ENCODE measurements at regions not wholly inside any gene's neighbourhood (a gene's known extent, or its start where the extent isn't known, plus 50 kb on each side); places are given as distances from the start of the nearest gene placed in this dataset.

DNA sequence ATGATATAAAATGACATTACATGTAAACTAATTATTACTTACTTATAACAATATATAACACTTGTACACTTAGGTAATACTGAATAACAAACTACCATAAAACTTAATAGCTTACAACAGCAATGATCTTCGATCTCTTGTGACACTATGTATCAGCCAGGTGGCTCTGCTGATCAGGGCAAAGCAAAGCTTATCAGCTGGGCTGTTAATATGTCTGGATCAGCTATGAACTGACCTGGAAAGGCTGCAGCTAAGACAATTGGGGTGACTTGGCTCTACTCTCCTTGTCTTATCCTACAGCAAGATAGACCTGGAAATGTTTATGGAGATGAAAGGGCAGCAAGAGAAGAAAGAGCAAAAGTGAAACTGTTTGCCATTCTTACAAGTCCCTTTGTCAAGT, 511.3 kb downstream of the TLR4 start:
- no peak for DNase-seq

DNA sequence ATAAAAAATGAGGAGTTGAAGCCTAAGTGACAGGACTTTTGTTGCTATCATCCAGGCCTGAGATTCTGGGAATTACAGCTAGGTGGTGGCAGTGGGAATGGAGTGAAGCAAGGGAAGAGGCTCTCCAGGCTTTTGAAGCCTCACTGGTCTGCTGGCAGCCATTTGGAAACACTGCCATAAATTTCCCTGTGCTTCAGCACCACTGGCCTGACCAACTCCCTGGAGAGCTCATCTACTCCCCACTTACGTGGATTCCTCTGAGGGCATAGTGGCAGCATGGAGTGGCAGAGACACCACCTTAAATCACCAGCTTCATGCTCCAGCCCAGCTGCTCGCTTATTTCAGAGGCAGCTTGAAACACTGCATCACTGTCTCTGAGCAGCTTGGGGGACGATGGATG, 518.2 kb downstream of the TLR4 start:
- DNase-seq = no peak

- no peak for DNase-seq
Observed at GRCh38 chr9:118223111-118223510, 518.9 kb downstream of the TLR4 start.

DNA sequence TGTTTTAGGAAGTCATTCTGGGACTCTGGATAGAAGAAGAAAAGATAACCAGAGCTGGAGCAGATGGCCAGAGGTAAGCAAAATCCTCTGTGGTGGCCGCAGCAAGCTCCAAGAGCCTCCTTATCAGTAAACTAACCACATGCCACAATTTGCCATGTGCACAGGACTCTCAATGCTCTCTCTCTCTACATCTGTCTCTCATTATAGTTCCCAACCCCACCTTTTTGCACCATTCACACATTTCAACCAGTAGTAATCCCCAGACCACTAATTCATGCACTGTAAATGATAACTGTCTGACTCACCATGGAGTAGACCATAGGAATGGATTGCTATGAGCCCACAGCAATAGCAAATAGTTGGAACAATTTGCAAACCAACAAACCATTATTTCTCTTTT, 526.1 kb downstream of the TLR4 start:
- no peak for DNase-seq

DNA sequence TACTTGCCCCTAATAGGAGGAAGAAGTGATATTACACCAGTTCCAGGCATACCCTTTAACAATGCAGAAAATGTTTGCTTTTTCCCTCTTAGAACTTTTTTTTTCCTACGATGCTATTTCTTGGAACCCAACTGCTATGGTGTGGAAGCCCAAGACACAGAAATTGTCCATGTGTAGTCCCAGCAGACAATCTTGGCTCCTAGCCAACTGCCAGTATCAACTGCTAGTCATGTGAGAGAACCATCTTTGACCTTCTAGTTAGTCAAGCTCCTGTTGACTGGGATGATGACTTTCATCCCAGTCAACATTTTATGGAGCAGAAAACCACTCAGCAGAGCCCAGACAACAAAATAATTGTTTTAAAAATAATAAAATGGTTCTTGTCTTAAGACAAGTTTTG, 532.4 kb downstream of the TLR4 start:
- DNase-seq = no peak

DNA sequence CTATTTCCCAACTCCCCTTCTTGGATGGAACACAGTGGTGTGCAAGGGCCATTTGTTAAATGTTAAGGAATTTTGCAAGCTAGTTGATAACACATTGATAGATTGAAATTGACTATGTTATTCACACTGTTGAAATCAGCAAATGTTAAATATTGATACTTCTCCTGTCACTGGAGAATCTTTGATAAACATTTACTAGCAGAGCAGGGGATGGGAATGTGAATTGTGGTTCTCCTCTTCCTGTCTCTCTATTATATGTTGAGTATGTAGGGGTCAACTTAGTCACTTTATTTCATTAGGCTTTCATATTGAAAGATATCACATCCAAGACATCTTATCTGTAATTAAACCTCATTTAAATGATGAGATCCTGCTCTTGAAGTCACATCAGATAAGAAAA, 533.9 kb downstream of the TLR4 start:
- DNase-seq = no peak

- DNase-seq = no peak
Observed at GRCh38 chr9:118252027-118252426, 547.8 kb downstream of the TLR4 start.

DNA sequence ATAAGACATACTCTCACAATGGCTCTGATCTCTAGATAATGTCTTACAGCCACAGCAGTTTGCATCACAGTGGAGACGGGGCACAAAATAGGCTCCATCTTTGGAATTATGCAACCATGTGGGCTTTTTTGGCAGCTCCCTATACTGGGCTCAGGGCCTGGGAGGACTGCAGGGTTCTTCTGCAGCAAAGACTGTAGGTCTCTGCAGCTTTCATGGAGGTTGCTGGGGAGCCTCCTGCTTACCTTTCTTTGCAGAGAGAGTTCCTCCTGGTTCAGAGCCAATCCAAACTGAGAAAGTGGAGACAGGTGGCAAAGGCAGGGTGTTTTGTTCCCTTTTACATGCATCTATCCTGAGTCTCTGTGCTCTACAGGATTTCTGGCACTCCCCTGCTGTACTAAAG, 558.0 kb downstream of the TLR4 start:
- no peak for DNase-seq

DNA sequence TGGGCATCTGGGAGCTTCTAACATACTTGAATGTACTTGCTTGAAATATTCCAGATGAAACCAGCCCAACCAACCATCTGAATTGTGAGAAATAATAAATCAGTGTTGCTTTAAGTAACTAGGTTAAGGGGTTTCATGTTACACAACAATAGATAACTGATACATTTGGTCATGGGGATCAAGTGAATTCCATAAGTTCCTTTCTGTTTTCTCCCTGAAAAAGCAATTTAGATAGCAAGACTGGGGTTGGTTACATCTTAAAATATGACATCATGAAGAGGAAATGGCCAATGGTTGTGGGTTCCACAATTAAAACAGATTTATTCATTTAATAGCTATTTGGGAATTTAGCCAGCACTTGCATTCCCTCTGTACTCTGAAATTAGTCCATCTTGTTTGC, 559.7 kb downstream of the TLR4 start:
- DNase-seq = no peak

DNA sequence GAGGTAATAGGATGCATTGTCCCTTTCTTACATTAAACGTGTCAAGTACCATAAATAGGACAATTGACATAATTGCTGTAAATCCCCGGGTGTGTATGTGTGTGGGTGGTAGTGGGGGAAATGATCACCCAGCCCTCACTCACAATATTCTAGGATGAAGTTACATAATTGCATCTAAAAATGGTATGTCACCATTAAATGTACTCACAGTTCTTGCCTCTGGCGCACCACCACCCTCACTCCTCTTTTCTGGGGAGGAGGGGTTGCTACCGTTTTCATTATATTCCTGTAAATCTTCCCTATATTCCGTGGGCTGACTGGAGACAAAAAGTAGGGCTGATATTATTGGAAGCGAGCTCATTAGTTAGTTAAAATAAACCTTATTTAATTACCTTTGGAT, 563.8 kb downstream of the TLR4 start:
- DNase-seq = no peak

DNA sequence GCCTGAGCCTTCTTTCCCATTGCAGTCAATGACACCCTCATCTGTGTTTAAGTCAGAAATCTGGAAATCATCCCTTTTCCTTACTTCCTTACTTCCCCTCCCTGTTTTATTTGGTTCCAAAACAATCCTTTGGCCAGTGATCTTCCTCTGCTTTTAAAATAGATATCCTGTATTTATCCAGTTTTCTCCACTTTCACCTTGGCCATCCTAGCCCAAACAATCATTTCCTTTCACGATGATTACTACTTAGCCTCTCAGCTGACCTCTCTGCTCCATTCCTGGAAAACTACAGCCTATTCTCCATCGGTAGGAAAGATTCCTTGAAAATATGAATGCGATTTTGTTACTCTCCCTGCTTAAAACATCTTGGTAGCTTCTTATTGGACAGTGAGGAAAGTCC, 565.4 kb downstream of the TLR4 start:
- no peak for DNase-seq

DNA sequence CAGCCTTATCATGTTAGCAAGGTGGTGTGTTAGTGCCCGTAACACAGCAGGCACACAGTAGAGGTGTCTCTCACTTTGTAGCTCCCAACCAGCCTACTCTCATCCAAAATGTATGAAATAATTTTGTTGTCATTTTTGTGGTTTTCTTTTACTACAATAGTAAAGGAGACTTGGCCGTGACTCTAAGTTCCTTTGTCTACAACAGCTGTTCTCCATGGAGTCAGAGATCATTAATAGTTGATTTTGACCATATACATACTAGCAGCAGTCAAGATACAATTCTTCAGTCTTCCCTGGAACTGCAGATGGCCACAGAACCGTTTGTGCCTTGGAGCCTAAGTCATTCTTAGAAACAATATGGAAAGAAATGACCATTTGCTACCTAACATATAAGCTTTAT, 567.1 kb downstream of the TLR4 start:
- no peak for DNase-seq

DNA sequence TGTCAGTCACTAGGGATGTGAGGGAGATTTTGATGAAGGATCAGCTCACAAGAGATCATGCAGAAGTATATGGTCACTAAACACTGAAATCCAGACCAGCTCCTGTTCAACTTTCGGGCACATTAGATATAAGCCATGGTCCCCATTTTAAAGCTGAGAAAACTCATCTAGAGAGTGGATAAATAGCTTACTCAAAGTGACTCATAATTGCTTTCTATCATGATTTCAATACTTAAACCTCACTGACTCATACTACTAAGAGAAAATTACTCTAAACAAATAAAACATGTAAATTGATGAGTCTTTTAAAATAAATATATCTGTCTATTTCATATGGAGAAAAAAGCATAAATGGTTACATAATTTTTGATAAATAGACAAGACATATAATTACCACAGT, 567.7 kb downstream of the TLR4 start:
- no peak for DNase-seq

DNA sequence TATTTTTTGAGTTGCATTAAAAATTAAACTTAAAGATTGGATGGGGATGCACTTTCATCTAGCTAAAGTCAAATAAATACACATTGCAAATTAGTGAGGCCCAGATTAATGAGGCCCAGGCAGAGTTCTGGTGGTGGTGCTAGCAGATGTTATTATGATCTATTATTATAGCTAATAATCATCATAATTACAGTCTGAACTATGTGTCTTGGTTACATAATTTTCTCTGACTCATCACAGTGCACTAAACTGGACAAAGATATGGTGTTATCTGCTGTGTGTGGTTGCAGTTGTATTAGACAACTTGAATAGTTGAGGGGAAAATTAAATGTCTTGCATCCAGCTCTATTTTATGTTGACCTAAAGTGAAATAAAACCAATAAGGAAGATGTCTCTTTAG, 568.8 kb downstream of the TLR4 start:
- DNase-seq = no peak

- DNase-seq = no peak
Observed at GRCh38 chr9:118276784-118277183, 572.6 kb downstream of the TLR4 start.

DNA sequence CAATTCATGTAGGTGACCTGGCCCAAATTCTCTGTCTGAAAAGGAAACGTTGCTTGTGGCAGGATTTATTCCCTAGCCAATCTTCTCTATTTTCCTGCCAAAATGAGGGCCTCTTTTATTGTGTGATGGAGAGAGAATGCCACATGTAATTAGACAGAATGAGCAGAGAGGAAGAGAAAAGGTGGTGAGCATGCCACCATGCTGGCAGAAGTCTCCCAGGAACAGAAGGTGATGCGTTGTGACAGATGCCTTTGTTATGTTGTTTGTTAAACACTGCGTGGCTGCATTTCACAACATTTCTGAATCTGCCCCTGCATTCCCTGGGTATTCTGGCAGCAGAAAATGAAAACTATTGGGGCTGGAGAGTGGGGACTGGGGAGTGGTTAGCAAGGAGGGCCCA, 577.6 kb downstream of the TLR4 start:
- no peak for DNase-seq

DNA sequence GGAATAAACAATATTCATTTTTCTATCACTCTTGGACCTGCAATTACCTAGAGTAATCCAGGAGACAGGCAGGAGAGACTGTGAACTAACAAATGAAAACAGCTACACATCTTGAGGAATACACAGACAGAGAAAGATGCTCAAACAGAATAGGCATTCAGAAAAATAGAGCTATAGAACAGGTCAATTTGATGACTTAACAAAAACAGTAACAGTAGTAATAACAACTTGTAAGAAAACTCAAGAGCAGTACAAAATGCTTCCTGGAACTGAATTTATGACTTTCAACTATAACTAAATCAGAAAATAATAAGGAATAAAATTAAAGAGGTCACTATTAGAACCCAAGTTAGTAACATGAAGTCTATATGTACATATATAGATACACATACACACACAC, 579.3 kb downstream of the TLR4 start:
- no peak for DNase-seq

GRCh38 chr9:118290116-118290515, 585.9 kb downstream of the TLR4 start:
- no peak for DNase-seq

- DNase-seq = no peak
Observed at GRCh38 chr9:118295413-118295812, 591.2 kb downstream of the TLR4 start.

- DNase-seq = no peak
Observed at GRCh38 chr9:118302721-118303120, 598.5 kb downstream of the TLR4 start.

DNA sequence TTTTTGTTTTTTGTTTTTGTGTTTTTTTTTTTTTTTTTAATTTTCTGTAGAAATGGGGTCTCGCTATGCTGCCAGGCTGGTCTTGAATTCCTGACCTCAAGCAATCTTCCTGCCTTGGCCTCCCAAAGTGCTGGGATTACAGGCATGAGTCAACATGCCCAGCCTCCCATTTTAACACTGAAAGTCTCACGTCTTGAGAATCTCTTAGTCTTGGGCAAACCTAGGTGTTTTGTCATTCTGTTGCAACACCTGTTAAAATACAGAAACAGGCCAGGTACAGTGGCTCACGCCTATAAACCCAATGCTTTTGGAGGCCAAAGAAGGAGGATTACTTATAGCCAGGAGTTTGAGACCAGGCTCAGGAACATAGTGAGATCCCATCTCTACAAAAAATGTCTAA, 599.0 kb downstream of the TLR4 start:
- DNase-seq = no peak

DNA sequence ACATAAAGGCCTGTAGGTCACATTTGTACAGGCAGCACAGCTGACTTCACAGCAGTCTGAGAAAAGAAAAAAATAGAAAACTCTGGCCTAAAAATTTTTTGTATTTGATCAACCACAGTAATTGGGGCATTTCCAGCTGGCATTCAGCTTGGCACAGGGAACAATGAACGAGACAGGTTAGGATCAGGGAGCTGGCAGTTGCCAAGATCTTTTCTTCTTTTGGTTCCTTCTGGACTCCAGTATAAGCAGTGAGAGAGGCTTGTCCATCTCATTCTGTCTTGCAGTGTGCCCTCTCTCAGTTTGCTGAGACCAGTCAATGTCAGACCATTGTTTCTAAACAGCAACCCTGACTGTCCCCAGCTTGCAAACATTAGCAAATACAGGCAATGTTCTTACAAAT, 601.1 kb downstream of the TLR4 start:
- no peak for DNase-seq

DNA sequence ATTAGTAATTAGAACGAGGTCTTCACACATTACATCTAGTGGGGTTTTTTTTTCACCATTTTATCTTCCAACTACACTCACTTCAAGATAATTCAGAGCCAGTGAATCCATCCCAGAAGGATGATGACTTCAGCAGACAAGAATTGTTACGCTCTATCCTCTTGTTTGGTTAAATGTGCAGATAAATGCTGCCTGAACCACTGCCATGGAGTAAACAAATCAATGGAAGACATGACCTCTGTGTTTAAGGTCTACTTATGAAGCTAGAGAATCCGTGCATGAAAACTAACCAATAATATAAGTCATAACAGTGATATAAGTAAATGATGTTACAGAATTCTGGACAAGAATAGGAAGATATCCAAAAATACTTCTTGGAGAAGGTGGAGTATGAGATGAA, 602.6 kb downstream of the TLR4 start:
- DNase-seq = no peak

DNA sequence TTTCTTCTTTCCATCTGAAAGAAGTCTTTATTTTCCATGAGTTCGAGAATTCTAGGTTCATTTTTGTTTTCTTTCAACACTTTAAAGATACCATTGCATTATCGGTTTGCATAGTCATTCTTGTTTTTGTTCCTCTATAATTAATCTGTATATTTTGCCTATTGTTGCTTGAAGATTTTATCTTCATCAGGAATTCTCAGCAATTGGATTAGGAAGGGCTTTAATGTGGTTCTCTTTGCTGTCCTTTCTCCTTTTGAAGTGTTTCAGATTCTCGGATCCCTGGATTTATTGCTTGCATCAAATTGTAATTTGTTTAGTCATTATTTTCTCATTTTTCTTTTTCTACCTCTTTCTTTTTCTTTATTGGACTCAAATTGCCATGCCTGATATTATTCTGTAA, 609.8 kb downstream of the TLR4 start:
- DNase-seq = no peak

DNA sequence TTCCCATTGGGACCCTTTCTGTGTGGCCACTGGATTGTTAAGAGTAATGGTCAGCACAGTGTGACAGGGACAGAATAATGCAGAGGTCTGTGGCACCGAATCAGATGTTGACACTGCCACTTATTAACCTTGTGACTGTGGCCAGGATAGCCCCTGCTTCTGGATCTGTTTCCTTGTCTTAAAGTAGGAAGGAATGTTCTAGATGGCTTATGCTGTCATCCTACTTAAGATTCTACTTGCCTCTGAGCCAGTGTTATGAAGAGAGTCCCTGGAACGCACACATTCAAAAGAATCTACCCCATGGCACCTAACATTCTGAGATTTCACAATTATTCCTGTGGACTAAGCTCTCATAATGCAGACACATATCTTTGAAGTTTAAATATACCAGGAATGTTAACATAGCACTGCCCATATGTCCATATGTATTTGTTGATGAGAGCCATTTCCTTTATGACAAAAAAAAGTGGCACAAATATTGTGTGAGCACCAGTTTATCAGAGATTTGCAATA, 612.7 kb downstream of the TLR4 start:
- no peak for DNase-seq

- no peak for DNase-seq
Observed at GRCh38 chr9:118318770-118319431, 614.7 kb downstream of the TLR4 start.
